HG03066 (cell line): ENCODE measurements at regions not wholly inside any gene's neighbourhood (a gene's known extent, or its start where the extent isn't known, plus 50 kb on each side); places are given as distances from the start of the nearest gene placed in this dataset.

Experiments used
- ATAC-seq: cut with Tn5 transposase; IDR thresholded peaks from one replicate; pipeline ENCODE4 v1.9.1; 2021; ENCODE audit warnings: low read depth; ENCODE audit not compliant: unreplicated experiment

- ATAC-seq: no peak
These were observed 560.5 kb downstream of the MID1IP1 start for GRCh38 chrX:39361736-39362135.

- ATAC-seq: no peak
These were observed 566.2 kb downstream of the MID1IP1 start for GRCh38 chrX:39367416-39367815.

- no peak for ATAC-seq
These were observed 570.9 kb downstream of the MID1IP1 start for GRCh38 chrX:39372115-39372514.

DNA sequence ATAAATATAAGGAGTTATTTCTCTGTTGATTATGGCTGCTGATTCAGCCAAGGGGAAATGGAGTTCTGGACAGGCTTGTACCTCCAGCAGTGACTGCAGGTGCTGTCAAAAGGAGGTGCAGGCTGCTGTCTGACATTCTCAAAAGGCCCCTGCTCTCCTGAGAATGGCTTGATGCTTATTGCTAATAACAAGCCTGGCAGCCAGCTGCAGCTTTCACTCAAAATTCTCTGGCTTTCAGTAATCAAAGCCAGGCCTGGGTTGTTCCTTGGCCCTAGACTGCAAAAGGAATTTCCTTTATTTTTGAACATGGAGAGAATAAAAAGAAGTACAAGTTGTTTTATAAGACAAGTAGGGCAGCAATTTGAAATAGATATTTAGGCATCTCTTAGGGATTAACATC, 575.9 kb downstream of the MID1IP1 start:
- ATAC-seq: no peak

GRCh38 chrX:39377773-39378172, 576.5 kb downstream of the MID1IP1 start:
- ATAC-seq: no peak

DNA sequence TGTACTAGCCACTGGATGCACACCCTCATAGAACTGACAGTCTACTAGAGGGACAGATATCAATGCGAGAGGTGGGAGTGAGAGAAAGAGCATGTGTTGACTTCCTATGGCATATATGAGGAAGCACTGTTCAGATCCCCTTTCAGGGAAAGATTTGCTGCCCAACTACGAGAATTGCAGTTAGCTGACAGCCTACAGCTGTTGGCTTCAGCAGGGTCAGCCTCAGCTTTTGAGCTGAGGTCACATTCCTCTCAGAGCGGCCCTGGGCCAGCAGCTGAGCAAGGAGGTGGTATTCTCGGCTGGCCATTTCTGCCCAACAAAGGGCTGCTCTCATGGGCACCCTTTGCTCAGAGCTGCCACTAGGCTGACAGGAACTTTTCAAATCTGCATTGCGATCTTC, 580.2 kb downstream of the MID1IP1 start:
- no peak for ATAC-seq

- ATAC-seq: no peak
These were observed 583.7 kb downstream of the MID1IP1 start for GRCh38 chrX:39384996-39385395.

DNA sequence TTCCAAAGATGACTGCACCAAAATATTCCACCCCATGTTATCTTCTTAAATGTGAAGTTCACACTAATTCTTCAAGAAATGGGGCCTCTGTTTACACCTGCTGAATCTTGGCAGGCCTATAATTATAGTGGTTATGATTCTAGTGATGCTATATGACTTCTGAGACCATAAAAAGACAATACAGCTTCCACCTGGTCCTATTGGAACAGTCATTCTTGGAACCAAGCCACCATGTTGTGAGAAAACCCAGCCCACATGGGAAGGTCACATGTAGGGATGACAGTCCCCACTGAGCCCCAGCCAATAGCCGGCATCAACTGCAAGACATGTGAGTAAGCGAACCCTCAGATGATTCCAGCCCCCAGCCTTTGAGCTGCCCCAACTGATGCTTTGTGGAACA, 587.5 kb downstream of the MID1IP1 start:
- ATAC-seq: no peak

GRCh38 chrX:39396358-39396995, 595.2 kb downstream of the MID1IP1 start:
- no peak for ATAC-seq

GRCh38 chrX:39397561-39398199, 596.4 kb downstream of the MID1IP1 start:
- ATAC-seq: no peak

DNA sequence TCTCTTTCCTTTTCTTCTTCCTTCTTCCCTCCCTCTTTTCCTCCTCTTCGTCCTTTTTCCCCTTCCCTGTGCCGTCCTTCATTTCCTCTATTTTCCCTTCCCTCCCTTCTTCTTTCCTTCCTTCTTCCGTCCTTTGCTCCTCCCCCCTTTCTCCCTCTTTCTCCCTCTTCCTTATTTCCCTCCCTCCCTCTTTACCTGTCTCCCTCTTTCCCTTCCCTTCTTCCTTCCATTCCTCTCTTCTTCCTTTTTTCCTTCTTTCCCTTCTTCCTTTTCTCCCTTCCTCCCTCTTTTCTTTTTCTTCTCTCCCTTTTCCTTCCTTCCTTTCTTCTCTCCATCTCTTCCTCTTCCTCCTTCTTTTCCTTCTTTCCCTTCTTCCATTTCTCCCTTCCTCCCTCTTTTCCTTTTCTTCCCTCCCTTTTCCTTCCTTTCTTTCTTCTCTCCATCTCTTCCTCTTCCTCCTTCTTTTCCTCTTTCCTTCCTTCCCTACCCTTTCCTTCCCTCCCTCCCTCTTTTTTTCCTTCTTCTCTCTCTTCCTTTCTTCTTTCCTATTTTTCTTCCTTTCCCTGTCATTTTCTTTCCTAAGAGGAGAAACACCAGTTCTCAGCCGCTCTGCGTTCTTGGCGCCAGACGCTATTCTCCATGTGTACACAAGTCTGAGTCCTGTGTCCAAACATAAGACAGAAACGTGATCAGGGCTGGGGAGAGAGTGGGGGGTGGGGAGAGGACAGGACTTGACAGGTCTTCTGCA, 597.1 kb downstream of the MID1IP1 start:
- ATAC-seq: no peak

DNA sequence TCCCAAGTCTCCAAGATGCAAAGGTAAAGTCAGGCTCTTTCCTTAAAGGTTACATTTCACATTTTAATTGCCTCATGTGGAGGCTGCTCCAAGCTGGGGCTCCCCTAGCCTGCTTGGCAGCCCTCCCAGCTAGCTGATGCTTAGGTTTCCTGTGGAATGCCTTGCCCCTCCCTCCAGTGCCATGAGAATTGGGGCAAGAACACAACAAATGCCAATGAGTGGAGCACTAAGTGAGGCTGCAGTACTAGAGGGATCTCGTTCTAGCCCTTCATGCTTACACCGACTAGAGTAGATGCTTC, 597.7 kb downstream of the MID1IP1 start:
- ATAC-seq: no peak

DNA sequence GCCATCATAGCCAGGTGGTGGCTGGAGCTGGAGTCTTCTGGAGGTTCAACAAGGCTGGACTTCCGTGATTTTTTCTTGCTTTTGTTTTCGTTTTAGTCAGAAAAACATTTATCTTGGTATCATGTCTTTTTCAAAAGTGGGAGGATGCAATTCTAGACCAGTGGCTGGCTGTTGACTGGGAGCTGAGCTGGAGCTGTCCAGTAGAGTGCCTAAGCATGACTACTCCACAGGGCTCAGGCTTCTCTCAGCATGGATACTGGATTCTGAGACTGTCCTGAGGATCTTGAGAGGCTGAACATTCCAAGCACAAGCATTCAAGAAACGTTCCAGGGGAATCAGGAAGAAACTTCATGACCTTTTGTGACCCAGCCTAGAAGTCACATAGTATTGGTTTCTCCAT, 598.1 kb downstream of the MID1IP1 start:
- no peak for ATAC-seq

DNA sequence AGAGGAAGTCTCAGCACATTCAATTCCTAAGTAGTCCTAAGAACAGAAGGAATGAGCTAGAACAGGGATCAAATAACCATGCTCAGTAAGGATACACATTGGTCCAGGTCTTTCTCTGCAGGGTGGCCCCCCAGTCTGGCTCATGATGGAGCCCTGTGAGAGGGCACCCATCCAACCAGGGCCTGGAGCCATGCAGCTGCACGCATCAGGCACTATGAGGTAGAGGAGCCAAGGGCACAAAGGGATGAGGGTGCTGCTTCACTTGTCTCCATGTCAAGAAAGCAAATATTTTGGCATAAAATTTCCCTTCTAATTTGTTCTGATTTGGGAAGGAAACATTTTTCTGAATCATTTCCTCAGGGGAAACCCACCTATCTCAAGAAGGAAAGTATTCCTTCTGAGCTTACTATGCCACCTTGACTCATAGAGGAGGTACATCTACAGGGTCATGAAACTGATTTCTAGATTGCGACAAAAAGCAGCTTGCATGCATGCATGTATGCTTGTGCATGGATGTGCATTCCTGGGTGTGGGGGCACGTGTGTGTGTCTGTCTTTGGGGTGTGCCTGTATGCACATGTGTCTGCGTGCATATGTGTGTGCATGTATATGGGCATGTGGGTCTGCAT, 600.3 kb downstream of the MID1IP1 start:
- no peak for ATAC-seq

GRCh38 chrX:39402158-39402557, 600.9 kb downstream of the MID1IP1 start:
- no peak for ATAC-seq

DNA sequence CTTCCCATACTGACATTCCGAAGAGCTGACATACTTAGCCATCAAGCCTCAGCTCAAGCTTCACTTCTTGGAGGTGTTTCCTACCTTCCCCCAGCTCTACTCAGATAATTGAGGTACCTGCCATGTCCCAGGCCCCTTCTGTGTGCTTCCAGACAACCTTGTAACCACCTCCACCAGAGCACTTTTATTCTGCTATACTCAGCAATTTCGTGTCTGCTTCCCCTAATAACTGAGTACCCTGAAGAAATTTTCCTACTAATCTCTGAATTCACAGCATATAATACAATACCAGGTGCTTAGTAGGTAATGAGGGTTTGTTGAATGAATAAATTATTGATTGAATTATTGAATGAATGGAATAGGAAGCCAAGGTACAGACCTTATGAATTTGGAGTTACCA, 605.5 kb downstream of the MID1IP1 start:
- ATAC-seq: no peak

GRCh38 chrX:39409246-39409917, 608.1 kb downstream of the MID1IP1 start:
- no peak for ATAC-seq

GRCh38 chrX:39414290-39414854, 613.1 kb downstream of the MID1IP1 start:
- ATAC-seq: no peak

DNA sequence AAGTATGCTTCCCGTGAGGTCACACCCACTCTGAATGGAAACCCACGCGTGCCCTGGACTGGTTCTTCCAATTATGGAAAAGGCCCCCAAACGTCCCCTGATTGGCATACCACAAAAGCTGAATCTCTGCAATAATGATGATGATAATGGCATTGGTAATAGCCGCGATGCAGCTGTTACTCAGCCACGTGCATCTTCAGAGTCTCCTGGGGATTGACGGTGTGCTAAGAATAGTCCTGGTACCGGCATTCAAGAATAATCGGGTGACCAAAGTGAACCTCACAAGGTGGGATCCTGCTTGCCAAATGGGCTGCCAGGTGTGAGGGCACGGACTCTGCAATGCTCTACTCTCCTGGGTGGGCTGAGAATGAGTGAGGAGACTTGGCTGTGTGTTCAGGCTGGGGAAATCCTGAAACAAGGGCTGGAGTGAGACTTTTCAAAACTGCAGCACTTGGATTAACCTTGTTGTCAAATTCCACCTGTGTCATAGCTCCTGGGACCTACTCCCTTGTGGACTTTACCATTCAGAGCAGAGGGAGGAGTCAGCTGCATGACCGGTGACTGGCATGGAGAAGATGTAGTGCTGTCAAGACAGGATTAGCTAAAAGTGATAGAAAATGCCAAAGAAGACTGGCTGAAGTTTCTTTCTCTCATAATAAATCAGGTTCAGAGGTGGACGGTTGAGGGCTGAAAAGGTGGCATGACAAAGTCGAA, 615.4 kb downstream of the MID1IP1 start:
- ATAC-seq: no peak

- no peak for ATAC-seq
These were observed 617.0 kb downstream of the MID1IP1 start for GRCh38 chrX:39418254-39418704.
